Breast epithelium (tissue), 3 donors: ENCODE measurements at regions not wholly inside any gene's neighbourhood (a gene's known extent, or its start where the extent isn't known, plus 50 kb on each side); places are given as distances from the start of the nearest gene placed in this dataset.

ENCODE experiments used
- POLR2A ChIP-seq: fragments of 450-650 bp; IDR thresholded peaks from one replicate; pipeline ENCODE4 v1.6.1; 2016; ENCODE audit warnings: antibody characterized with exemption, mild to moderate bottlenecking, moderate library complexity
- POLR2AphosphoS5 ChIP-seq, 3 donors: sonication (generic); formaldehyde crosslinking; IDR thresholded peaks; one replicate each; pipeline ENCODE4 v1.6.1; 2017; ENCODE audit warnings: antibody characterized with exemption in 3 of 3
- TF ChIP-seq, protein P1 (sequence below), 3 donors: fragments of 450-650 bp; IDR thresholded peaks; one replicate each; pipeline ENCODE4 v1.5.1; 2016 to 2017; ENCODE audit warnings: antibody characterized with exemption in 3 of 3, mild to moderate bottlenecking in 3 of 3, moderate library complexity in 3 of 3

- TF ChIP-seq POLR2A = no peak
- TF ChIP-seq, protein P1, sequence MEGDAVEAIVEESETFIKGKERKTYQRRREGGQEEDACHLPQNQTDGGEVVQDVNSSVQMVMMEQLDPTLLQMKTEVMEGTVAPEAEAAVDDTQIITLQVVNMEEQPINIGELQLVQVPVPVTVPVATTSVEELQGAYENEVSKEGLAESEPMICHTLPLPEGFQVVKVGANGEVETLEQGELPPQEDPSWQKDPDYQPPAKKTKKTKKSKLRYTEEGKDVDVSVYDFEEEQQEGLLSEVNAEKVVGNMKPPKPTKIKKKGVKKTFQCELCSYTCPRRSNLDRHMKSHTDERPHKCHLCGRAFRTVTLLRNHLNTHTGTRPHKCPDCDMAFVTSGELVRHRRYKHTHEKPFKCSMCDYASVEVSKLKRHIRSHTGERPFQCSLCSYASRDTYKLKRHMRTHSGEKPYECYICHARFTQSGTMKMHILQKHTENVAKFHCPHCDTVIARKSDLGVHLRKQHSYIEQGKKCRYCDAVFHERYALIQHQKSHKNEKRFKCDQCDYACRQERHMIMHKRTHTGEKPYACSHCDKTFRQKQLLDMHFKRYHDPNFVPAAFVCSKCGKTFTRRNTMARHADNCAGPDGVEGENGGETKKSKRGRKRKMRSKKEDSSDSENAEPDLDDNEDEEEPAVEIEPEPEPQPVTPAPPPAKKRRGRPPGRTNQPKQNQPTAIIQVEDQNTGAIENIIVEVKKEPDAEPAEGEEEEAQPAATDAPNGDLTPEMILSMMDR (IDR thresholded peaks at IDR 0.05) = no peak
- TF ChIP-seq POLR2AphosphoS5 (IDR thresholded peaks at IDR 0.05) = no peak
Observed at GRCh38 chr2:172182624-172183023, 79.9 kb upstream of the DLX2 start.
